ENCODE measurements at regions not wholly inside any gene's neighbourhood (a gene's known extent, or its start where the extent isn't known, plus 50 kb on each side); places are given as distances from the start of the nearest gene placed in this dataset.

DNA sequence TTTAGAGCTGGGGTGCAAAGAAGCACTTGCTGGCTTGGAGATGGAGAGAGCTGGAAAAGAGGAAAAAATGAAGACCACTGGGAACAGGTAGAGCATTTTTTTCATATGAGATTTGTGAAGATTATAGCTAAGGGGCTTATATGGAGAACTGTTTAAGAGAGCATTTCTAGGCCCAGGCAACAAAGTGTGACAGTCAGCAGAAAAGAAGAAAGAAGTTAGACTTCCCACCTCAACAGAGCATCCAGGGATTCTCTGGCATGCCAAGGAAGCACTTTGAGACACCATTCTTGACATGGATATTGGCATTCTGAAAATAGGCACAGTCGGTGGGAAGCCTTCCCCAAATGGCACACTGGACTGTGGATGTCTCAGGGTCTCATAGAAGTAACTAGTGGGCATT lies 195.5 kb downstream of the KLHL28 start:
- no peaks in the 10 kb centered on the region for H3K4me1 ChIP-seq (ENCODE audit: control insufficient read depth in 4 of 4, insufficient read depth in 4 of 4, low read length in 3 of 4)
- no peak overlapping the region for H3K4me3 ChIP-seq (ENCODE audit: low read depth in 1 of 3, low read length in 3 of 3)
- no peaks in the 10 kb centered on the region for H3K9me3 ChIP-seq (ENCODE audit: control insufficient read depth in 4 of 4, low read length in 3 of 4)
- H3K9ac ChIP-seq (ENCODE audit: low read depth in 1 of 2, low read length in 2 of 2) = no peak overlapping the region
- no peak for TF ChIP-seq ZBTB33 (IDR thresholded peaks at IDR 0.05)
- TF ChIP-seq RXRA (IDR thresholded peaks at IDR 0.05) = no peak
- no peak for TF ChIP-seq MAX (IDR thresholded peaks at IDR 0.05)
- TF ChIP-seq JUND (IDR thresholded peaks at IDR 0.05) = no peak
- TF ChIP-seq GABPA (IDR thresholded peaks at IDR 0.05 in 1 of 2, conservative IDR thresholded peaks at IDR 0.05 in 1 of 2) = no peak
- TF ChIP-seq YY1 (IDR thresholded peaks at IDR 0.05) = no peak
- TF ChIP-seq RAD21 (IDR thresholded peaks at IDR 0.05) = no peak
- TF ChIP-seq FOXA2 (IDR thresholded peaks at IDR 0.05) = no peak
- no peak for TF ChIP-seq EGR1 (IDR thresholded peaks at IDR 0.05; ENCODE audit: low read depth in 2 of 2)
- H3K36me3 ChIP-seq (ENCODE audit: control insufficient read depth in 4 of 4, insufficient read depth in 3 of 4, low read depth in 1 of 4, low read length in 3 of 4) = no peaks in the 10 kb centered on the region
- H3K27ac ChIP-seq (ENCODE audit: low read depth in 1 of 2, low read length in 2 of 2) = no peak overlapping the region
- WGBS = 81% methylated on average over 1 of the region's 1 CpG
- no peaks in the 10 kb centered on the region for H3K27me3 ChIP-seq (ENCODE audit: control insufficient read depth in 4 of 4, insufficient read depth in 4 of 4, low read length in 3 of 4)
- no peak for DNase-seq (ENCODE audit: low spot score)

- 81% methylated on average over 1 of the region's 1 CpG for WGBS
Measured at GRCh38 chr14:44763356-44763755, 198.4 kb downstream of the KLHL28 start.

More at GRCh38 chr14:44763356-44763755, 198.4 kb downstream of the KLHL28 start:
- no peak for TF ChIP-seq NR2F2 (IDR thresholded peaks at IDR 0.05)
- TF ChIP-seq MAX (IDR thresholded peaks at IDR 0.05) = no peak
- no peak for TF ChIP-seq HNF4A (conservative IDR thresholded peaks at IDR 0.05)
- TF ChIP-seq JUND (IDR thresholded peaks at IDR 0.05) = no peak
- TF ChIP-seq FOXA1 (IDR thresholded peaks at IDR 0.05) = no peak
- TF ChIP-seq GABPA (IDR thresholded peaks at IDR 0.05 in 1 of 2, conservative IDR thresholded peaks at IDR 0.05 in 1 of 2) = no peak
- no peak for TF ChIP-seq RAD21 (IDR thresholded peaks at IDR 0.05)
- TF ChIP-seq YY1 (IDR thresholded peaks at IDR 0.05) = no peak
- TF ChIP-seq ATF3 (IDR thresholded peaks at IDR 0.05) = no peak
- no peak for TF ChIP-seq HNF4G (IDR thresholded peaks at IDR 0.05)
- no peak for TF ChIP-seq TAF1 (conservative IDR thresholded peaks at IDR 0.05)
- no peak for TF ChIP-seq EGR1 (IDR thresholded peaks at IDR 0.05; ENCODE audit: low read depth in 2 of 2)
- TF ChIP-seq ZBTB33 (IDR thresholded peaks at IDR 0.05) = no peak
- no peak for TF ChIP-seq FOXA2 (IDR thresholded peaks at IDR 0.05)
- TF ChIP-seq SP1 (IDR thresholded peaks at IDR 0.05) = no peak
- Histone ChIP-seq H3K9me3 (ENCODE audit: control insufficient read depth in 4 of 4, low read length in 3 of 4) (no peaks in the 10 kb centered on the region), H3K27me3 (ENCODE audit: control insufficient read depth in 4 of 4, insufficient read depth in 4 of 4, low read length in 3 of 4) (no peaks in the 10 kb centered on the region), H3K27ac (ENCODE audit: low read depth in 1 of 2, low read length in 2 of 2) (no peak overlapping the region), H3K4me1 (ENCODE audit: control insufficient read depth in 4 of 4, insufficient read depth in 4 of 4, low read length in 3 of 4) (no peaks in the 10 kb centered on the region), H3K4me3 (ENCODE audit: low read depth in 1 of 3, low read length in 3 of 3) (no peak overlapping the region), H3K36me3 (ENCODE audit: control insufficient read depth in 4 of 4, insufficient read depth in 3 of 4, low read depth in 1 of 4, low read length in 3 of 4) (no peaks in the 10 kb centered on the region), H3K9ac (ENCODE audit: low read depth in 1 of 2, low read length in 2 of 2) (no peak overlapping the region)
- no peak for DNase-seq (ENCODE audit: low spot score)
